AG04449 (cell line): ENCODE measurements at regions not wholly inside any gene's neighbourhood (a gene's known extent, or its start where the extent isn't known, plus 50 kb on each side); places are given as distances from the start of the nearest gene placed in this dataset.

ENCODE experiments used
- CTCF ChIA-PET: fragments of 350-600 bp; formaldehyde crosslinking; extraction: SDS; loops from one replicate; lab custom pipeline; 2021; ENCODE audit warnings: antibody characterized with exemption; lab: Yijun Ruan, JAX
- POLR2A ChIA-PET: fragments of 400-600, 350-600 bp; formaldehyde crosslinking; extraction: SDS; loops from one replicate; lab custom pipeline; 2020; ENCODE audit warnings: antibody characterized with exemption, inconsistent platforms; lab: Yijun Ruan, JAX
- DNase-seq: peaks from one replicate; pipeline ENCODE4 v3.0.0-alpha.2; 2010; ENCODE audit warnings: low read depth, low spot score
- H3K4me3 ChIP-seq: 2 replicates; pipeline ENCODE4 v1.5.1; 2011; ENCODE audit warnings: low read depth, mild to moderate bottlenecking, control low read depth, low read length
- TF ChIP-seq, protein P1 (sequence below): IDR thresholded peaks from one replicate; pipeline ENCODE4 v1.5.1; 2011; ENCODE audit warnings: mild to moderate bottlenecking, moderate library complexity, low read length, control low read depth, inconsistent platforms; ENCODE audit not compliant: insufficient read depth; ENCODE audit errors: missing control alignments

DNA sequence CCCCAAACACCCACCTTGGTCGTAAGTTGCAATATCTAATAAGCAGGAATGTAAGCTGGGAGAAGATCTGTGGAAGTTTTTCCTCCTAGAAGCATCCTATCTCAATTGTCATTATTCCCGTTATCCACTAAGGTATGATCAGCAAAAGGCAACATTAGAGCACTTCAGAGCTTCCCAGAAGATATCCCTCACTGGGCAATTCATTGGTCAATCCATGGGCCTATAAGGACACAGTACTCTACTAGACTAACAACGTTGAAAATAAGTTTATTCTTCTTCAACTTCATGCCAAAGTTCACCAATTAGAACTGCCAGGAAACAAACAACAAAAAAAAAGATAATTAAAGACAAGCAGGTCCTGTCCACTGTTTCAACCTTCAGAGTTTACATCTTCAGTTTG, 433.0 kb upstream of the POU3F3 start:
- no peak for DNase-seq
- TF ChIP-seq, protein P1, sequence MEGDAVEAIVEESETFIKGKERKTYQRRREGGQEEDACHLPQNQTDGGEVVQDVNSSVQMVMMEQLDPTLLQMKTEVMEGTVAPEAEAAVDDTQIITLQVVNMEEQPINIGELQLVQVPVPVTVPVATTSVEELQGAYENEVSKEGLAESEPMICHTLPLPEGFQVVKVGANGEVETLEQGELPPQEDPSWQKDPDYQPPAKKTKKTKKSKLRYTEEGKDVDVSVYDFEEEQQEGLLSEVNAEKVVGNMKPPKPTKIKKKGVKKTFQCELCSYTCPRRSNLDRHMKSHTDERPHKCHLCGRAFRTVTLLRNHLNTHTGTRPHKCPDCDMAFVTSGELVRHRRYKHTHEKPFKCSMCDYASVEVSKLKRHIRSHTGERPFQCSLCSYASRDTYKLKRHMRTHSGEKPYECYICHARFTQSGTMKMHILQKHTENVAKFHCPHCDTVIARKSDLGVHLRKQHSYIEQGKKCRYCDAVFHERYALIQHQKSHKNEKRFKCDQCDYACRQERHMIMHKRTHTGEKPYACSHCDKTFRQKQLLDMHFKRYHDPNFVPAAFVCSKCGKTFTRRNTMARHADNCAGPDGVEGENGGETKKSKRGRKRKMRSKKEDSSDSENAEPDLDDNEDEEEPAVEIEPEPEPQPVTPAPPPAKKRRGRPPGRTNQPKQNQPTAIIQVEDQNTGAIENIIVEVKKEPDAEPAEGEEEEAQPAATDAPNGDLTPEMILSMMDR = no peak
- no peak overlapping the region for H3K4me3 ChIP-seq
- POLR2A ChIA-PET = no interaction called here
- CTCF ChIA-PET = interaction anchor here (1.1 kb wide), 1 partner anchor 9 kb away, joined by 3 read pairs; no protein-coding TSS in a partner anchor

DNA sequence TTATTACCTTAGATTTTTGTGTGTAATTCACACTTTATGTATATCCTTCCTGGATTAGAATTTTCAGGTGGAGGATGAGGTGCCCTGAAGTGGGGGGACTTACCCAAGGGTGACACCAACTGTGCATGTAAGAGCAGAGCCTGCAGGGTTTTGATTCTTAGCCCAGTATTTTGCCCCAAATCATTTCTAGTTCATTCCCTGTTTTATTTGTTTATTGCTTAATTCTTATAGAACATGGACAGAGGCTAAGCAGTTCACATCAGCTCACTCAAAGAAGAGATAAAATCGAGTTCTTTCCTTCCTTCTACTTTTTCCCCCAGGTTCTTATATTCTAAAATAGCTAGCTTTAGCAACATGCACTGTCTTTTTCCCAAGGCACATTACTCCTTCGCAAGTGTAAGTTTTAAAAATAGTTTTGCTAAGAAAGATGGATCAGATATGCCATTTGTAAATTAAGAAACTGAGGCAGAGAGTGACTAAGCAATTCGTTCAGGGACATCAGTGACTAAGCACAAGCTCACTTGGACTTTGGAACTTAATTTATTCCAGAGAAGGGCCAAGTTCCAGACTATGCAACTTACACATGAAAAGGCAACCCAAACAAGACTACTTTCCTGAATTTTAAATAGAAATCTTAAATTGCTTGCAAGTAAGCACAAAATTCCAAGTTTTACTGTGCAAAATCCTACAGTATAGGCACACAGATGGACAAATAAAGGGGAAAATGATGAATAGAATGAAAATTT, 427.9 kb upstream of the POU3F3 start:
- ChIA-PET POLR2A (no interaction called here), CTCF (no interaction called here)
- no peak for DNase-seq
- TF ChIP-seq, protein P1 = no peak
- H3K4me3 ChIP-seq = no peak overlapping the region

DNA sequence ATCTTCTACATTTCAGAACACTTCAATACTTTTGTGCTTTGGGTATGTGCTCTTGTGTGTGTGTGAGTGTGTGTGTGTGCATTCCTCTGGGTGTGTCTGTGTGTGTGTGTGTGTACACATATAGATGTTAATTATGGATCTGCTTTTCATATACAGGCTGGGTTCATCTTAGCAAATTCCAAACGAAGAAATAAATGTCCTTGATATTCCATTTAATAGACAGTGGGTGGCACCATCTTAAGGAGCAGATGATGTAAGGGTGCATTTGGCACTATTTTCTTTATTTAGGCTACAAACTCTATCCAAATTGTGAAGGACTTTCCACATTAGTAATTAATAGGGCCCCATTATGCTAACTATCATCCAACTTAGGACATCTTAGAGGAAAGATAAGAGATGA, 425.8 kb upstream of the POU3F3 start:
- POLR2A ChIA-PET = no interaction called here
- TF ChIP-seq, protein P1 = no peak
- CTCF ChIA-PET = interaction anchor here (1.4 kb wide), 1 partner anchor 422 kb away, joined by 6 read pairs; no protein-coding TSS in a partner anchor
- H3K4me3 ChIP-seq = no peak overlapping the region
- DNase-seq = no peak

DNA sequence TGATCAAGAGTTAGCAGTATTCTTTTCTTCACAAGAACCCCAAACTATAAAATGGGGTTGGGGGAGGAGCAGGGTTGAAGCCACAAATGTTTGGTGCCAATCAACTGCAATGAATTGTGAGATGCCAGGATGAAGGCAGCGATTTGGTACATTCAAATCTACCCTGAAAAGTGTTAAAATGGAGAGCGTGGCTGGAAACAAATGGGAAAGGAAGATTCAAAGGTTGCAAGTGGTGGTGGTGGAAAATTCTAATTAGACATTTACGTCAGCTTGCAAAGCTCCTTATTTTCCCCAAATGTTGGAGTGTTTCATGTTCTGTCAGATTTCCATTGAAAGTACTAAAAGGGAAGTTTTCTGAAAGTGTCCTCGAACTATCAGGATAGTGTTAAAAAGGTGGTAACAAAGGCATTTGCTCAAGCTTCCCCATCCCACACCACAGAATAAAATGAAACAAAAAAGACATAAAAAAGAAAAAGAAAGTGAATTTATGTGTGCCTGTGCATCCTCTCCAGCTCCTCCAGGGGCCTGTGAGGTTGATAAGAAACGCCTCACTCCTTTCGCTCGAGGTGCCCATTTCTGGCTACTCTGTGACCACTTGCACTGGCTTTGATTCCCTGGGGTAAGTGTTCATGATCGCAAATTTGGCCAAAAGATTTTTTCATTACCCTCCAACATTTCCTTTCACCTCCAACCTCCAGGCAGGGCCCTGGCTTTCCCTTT, 424.1 kb upstream of the POU3F3 start:
- no peak for DNase-seq
- ChIA-PET CTCF (no interaction called here), POLR2A (no interaction called here)
- TF ChIP-seq, protein P1 = no peak
- H3K4me3 ChIP-seq = no peak overlapping the region

DNA sequence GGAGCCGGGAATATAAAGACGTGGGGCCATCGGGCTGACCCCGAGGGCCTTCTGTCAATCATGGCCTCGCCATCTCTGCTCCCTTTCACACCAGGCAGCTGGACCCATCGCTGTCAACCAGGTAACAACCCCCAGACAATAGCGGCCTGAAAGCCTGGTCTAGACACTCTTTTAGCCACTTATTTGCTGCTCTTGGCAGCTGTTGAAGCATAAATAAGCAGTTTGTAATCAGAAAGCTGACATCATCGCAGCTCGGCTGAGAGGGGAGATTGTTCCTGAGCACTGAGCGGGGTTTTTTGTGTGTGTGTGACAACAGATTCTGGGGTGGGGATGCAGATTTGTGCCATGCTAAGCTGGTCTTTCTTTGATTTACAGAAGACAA, 423.6 kb upstream of the POU3F3 start:
- ChIA-PET POLR2A (no interaction called here), CTCF (no interaction called here)
- DNase-seq = no peak
- H3K4me3 ChIP-seq = no peak overlapping the region
- TF ChIP-seq, protein P1 = no peak

DNA sequence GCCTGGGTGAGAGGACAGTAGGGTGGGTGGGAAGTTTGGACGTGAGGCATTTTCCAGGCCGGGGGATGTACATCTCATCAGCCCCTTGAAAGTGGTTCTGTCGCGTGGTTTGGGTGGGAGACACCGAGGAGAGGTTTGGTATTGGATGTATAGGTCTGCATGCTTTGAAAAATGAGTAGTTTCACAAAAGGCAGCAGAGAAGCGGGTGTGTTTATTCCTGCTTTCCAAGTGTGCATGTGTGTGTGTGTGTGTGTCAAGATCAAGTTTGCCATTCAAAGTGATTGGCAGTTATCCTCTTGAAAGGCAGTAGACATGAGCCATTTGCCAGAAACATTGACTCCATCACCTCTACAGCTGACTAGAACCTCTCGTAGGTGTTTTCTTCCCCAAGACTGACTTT, 423.1 kb upstream of the POU3F3 start:
- no peak for DNase-seq
- CTCF ChIA-PET = no interaction called here
- POLR2A ChIA-PET = no interaction called here
- no peak overlapping the region for H3K4me3 ChIP-seq
- TF ChIP-seq, protein P1 = no peak
